GM10266 (cell line): ENCODE measurements at regions not wholly inside any gene's neighbourhood (a gene's known extent, or its start where the extent isn't known, plus 50 kb on each side); places are given as distances from the start of the nearest gene placed in this dataset.

Experiments
- DNase-seq: peaks from one replicate; pipeline ENCODE4 v3.0.0; 2012; ENCODE audit errors: extremely low spot score
- TF ChIP-seq, protein P1 (sequence below): IDR thresholded peaks from 2 replicates; pipeline ENCODE4 v1.5.1; 2012; ENCODE audit warnings: mild to moderate bottlenecking, low read depth; ENCODE audit not compliant: control insufficient read depth, insufficient read depth; ENCODE audit errors: missing control alignments

DNA sequence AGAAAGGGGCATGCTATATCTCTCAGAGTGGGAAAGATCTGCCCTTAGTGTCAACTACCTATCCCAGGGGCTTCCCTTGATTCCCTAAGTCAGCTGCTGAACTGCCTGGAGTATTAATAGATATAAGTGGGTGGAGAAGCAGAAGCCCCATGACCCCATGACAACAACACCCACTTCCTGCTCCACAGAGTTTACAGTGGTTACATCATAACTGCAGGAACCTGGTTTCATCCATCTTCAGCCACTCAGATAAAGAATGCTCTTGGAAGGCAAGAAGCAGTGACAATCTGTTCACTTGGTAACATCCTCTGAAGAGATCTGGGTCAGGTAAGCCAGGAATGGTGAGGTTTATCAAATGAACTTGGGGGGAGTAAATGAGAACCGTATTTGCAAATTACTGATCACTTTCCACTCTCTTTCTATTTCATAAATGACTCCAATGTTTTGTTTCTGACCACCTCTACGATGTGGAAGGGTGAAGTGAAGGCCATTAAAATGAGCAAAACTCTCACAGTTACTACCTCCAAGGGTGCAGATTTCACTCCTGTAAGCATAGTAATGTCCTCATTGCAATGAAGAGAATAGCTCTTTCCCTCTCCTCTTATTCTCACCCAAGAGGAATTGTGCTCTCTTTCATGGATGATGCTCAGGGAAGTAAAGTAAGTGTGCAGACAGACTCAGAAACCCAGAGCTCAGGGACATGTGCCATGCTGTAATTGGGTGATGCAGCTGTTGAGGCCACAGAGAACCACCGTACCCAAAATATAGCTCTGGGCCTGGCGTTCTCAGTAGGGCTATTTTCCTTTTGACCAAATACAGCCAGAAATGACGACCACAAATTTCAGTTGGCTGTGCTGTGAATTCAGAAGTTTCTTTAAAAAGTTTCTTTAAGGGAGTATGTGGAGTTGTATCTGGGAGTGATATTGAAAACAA, 192.8 kb upstream of the APCDD1 start:
- DNase-seq, result no peak
- TF ChIP-seq, protein P1, sequence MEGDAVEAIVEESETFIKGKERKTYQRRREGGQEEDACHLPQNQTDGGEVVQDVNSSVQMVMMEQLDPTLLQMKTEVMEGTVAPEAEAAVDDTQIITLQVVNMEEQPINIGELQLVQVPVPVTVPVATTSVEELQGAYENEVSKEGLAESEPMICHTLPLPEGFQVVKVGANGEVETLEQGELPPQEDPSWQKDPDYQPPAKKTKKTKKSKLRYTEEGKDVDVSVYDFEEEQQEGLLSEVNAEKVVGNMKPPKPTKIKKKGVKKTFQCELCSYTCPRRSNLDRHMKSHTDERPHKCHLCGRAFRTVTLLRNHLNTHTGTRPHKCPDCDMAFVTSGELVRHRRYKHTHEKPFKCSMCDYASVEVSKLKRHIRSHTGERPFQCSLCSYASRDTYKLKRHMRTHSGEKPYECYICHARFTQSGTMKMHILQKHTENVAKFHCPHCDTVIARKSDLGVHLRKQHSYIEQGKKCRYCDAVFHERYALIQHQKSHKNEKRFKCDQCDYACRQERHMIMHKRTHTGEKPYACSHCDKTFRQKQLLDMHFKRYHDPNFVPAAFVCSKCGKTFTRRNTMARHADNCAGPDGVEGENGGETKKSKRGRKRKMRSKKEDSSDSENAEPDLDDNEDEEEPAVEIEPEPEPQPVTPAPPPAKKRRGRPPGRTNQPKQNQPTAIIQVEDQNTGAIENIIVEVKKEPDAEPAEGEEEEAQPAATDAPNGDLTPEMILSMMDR, result no peak

DNA sequence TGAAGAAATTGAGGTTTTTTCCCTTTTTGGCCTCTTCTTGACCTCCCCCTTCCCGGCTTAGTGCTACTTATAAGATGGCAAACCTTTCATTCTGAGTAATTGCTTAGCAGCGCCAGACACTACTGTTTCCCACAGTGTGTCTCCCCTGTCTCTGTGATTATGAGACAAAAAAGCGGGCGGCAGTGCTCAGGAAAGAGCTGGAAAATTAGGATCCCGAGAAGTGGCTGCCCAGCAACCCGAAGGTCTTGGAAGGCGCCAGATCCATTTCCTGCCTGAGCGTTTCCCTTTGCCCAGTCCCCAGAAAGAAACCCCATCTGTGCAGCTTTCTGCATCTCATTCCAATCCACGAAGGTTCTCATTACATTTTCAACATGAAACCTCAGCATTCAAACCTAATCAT, 191.9 kb upstream of the APCDD1 start:
- TF ChIP-seq, protein P1, result no peak
- DNase-seq, result no peak

DNA sequence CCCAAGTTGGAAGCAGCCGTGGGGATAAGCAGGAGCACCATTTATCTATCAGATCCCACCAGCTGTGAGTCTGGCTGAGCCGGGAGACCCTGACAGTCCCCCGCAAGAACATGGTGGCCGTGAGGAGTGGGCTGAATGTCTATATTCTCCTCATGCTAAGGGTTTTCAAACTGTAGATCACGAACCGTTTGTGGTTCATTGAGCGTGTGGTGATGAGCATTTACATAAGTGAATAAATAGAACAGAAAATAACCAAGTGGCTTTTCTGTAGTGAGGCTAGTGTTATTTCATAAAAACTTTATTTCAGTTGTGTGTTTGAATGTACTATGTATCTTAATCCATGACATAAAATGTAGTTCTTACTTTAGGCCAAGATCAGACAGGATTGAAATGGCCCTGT, 190.2 kb upstream of the APCDD1 start:
- TF ChIP-seq, protein P1, result no peak
- no peak for DNase-seq

DNA sequence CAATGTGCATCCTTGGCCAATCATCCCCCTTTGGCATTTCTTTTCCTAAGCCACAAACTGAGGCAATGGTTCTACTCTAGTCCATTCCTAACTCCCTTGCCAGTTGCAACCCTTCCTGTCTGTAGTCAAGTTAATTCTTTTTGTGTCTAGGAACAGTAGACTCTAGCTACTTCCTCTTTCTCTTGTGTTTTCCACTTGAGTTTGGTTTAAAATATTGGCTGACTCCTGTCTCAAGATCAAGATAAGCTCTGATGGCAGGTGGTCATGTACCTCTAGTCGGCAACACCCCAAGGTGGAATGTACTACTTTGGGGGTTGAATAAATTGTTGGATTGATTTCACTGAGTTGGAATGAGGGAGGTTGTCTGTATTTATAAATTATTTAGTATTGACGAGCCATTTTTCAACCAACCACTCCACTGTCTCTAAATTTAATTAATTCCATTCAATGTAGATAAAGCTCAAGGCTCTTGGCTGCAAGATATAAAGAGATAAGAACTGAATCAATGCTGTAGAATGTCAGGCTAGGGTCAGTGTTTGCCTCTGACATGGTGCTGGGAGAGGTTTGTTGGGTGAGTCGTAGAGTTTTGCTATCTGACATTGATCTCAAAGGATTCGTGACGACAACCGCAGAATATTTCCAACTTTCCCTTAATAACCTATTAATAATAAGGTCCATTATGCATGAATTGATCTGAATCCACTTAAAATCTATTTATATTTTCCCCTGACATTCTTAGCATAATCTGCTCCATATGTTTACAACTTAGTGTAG, 188.7 kb upstream of the APCDD1 start:
- no peak for DNase-seq

DNA sequence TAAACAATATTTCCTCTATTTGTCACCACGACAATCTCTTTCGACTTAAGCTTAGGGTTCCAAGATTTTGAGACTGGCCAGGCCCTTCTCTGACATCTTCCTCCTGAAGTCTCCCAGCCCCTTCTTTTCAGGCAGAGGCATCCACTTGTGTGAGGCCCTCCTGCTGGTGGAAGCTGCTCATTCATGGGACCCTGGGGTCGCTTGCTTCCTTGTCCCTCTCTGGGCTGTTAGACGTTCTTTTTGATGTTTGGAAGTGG, 188.2 kb upstream of the APCDD1 start:
- TF ChIP-seq, protein P1, result no peak
- no peak for DNase-seq

More for the DNA sequence above, 188.7 kb upstream of the APCDD1 start:
- TF ChIP-seq, protein P1, result no peak

DNA sequence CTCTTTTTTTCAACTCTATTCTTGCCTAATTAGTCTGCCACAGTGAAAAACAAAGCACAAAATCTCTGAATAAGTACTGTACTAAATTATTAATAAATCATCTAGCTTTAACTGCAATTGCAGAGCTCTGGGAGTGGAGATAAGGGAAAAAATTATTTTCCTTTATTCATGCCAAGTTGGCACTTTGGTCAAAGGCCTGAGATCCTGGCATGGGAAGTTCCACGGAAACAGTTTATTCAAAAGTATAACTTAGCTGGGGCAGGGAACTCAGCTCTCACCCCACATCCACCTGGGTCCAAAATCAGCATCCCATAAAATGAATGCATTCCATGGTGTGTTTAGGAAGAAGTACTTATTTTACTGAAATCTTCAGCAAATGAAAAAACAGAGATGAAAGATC, 185.2 kb upstream of the APCDD1 start:
- TF ChIP-seq, protein P1, result no peak

DNA sequence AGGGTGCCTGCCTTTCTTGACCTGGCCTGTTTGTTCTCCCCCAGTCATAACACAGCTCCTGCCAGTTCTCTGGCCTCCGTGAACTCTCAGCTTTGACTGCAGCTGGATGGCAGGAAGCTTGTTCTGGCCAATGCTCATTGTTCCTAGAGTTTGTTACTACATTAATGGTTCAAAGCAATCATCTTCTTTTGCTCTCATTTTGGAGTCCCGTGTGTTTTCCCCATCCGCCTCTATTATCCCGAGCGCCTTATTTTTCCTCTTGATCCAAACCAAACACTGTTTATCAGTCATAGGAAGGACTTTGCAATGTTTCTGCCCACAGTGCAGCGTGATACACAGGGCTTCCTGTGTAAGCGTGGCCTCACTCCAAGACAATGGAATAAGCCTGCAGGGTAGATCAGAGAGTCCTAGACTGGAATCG, 184.3 kb upstream of the APCDD1 start:
- no peak for DNase-seq
- TF ChIP-seq, protein P1, result no peak

More for the DNA sequence above, 185.2 kb upstream of the APCDD1 start:
- no peak for DNase-seq
